ENCODE measurements at regions not wholly inside any gene's neighbourhood (a gene's known extent, or its start where the extent isn't known, plus 50 kb on each side); places are given as distances from the start of the nearest gene placed in this dataset.
A peak's percentile ranks its signal among the peaks of the same experiment; 100 is the strongest.
"Not testable (repeated sequence)": the region's sequence is repeated elsewhere in the genome, so short reads cannot be mapped to it uniquely, and the experiment has no call there.

DNA sequence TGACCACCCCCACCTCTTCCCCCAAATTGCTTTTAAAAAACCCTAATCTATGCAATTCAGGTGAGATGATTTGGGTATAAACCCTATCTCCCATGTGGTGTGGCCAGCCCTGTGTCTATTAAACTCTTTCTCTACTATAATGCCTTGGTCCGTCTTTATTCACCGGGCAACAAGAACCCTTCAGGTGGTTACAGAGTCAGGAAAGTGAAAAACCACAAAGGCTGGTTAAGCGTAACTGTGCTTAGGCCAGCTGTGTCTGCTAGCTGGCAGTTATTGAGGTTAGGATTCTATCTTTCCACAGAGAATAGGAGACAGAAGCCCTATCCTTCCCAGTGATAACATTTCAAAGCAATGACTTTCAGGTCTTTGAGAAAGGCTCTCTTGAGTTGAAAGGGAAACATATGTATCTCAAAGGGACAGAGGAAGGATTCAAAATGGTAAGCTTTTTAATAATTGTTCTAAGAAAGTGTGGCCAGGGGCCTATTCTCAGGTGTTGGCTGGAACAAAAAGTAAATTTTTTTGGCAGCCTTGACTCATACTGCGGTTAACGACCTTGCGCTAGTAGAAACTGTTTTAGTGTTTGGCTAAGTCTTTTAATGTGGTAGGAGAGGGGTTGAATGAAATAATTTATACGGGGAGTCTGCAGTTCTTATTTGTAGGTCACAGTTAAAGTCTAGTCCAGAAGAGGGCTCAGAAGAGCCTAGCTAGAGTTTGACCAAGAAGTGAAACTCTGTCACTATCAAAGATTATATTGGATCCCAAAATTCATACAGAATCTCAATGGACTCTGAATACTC lies 89.0 kb downstream of the NPAP1 start:
- Histone ChIP-seq H3K36me3 (ENCODE audit: insufficient read depth, low read length) (no peaks in the 10 kb centered on the region), H3K27me3 (ENCODE audit: insufficient read depth, low read length) (no peaks in the 10 kb centered on the region), H3K9ac (ENCODE audit: low read depth, low read length) (no peak overlapping the region), H3K9me3 (ENCODE audit: insufficient read depth, low read depth, low read length) (peaks cover 42% of the 10 kb centered on the region), H3K27ac (ENCODE audit: low read depth, low read length) (0 out of 2 replicates have a peak overlapping the region, but pooled peaks have one; percentile 4), H3K4me3 (ENCODE audit: low read length) (no peak overlapping the region), H3K4me1 (ENCODE audit: insufficient read depth, low read length) (no peaks in the 10 kb centered on the region; the same call in 1 of the 2 replicates)
- 91% methylated on average over 7 of the region's 7 CpGs for WGBS

DNA sequence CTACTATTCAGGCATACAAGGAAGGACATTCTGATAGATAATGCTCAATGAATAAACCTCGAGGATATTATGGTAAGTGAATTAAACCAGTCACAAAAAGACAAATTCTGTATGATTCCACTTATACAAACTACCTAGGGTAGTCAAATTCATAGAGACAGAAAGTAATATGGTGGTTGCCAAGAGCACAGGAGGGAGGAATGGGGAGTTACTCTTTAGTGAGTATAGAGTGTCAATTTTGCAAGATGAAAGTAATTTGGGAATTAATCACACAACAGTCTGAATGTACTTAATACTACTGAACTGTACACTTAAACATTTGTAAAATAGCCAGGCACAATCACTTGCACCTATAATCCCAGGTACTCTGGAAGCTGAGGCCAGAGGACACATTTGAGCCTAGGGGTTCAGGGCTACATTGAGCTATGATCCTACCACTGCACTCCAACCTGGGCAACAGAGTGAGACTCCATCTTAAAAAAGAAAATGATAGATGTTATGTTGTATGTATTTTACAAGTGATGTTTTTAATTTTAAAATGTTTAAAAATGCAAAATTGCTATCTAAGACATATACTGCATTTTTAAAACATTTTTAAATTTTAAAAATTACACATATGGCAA lies 91.0 kb downstream of the NPAP1 start:
- no peak overlapping the region for H3K9ac ChIP-seq (ENCODE audit: low read depth, low read length)
- WGBS: no CpG with 5 or more reads among the region's 1 CpG
- no peak overlapping the region for H3K4me3 ChIP-seq (ENCODE audit: low read length)
- H3K27me3 ChIP-seq (ENCODE audit: insufficient read depth, low read length): no peaks in the 10 kb centered on the region
- H3K36me3 ChIP-seq (ENCODE audit: insufficient read depth, low read length): no peaks in the 10 kb centered on the region
- peaks cover 6% of the 10 kb centered on the region for H3K4me1 ChIP-seq (ENCODE audit: insufficient read depth, low read length)
- H3K27ac ChIP-seq (ENCODE audit: low read depth, low read length): no peak overlapping the region
- peaks cover 28% of the 10 kb centered on the region for H3K9me3 ChIP-seq (ENCODE audit: insufficient read depth, low read depth, low read length)

DNA sequence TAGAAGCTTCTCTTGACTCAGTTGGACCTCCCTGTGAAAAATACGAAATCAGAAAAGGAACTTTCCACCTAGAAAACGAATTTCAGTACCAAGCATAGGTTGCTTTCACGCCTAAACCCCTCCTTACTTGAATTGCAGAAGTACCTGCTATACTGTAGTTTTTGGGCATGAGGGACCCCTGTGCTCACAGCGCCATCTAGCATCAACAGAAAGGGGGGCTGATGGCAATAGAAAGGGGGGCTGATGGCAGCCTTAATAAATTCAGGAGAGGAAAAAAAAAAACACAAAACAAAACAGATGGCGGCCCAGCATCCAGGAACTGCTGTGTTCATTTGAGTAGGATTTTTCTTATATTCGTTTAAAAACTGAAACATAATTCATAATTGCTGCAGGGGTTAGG lies 96.7 kb downstream of the NPAP1 start:
- peaks cover 31% of the 10 kb centered on the region for H3K9me3 ChIP-seq (ENCODE audit: insufficient read depth, low read depth, low read length)
- H3K4me1 ChIP-seq (ENCODE audit: insufficient read depth, low read length): peaks cover 12% of the 10 kb centered on the region
- no peaks in the 10 kb centered on the region for H3K27me3 ChIP-seq (ENCODE audit: insufficient read depth, low read length)
- 25% methylated on average over 5 of the region's 6 CpGs for WGBS
- H3K9ac ChIP-seq (ENCODE audit: low read depth, low read length): peak overlapping the region; percentile 91
- H3K4me3 ChIP-seq (ENCODE audit: low read length): peak overlapping the region; percentile 60
- H3K27ac ChIP-seq (ENCODE audit: low read depth, low read length): peak overlapping the region; percentile 94; the same call in 1 of the 2 replicates
- no peaks in the 10 kb centered on the region for H3K36me3 ChIP-seq (ENCODE audit: insufficient read depth, low read length)

DNA sequence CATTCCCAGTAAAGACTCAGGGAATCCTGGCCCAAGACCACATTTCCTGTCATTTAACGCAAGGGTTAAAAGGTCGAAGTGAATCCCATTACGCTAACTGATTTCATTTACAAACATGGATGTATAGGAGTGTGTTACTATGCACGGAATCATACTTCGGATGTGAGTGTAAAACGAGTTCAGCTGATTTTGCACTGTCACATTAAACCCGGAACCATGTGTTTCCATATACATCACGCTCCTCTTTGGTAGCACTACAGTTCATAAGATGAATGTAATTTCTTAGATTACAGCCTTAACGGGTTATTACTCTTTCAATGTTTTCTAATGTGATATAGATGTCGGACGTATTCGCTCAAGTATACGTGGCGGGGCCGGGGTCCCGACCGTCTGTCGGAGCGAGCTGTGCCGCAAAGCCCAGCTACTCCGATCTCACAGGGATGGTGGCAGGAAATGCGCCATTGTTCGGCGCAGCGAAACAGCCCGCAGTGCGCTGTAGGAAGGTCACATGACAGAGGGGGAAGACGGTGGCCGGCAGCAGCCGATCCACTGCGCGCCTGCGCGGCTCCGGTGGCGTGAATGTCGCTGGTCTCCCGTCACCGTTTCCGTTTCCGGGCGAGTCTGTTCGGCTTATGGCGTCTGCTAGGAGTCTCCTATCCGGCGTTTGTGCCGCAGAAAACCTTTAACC lies 97.3 kb downstream of the NPAP1 start:
- Histone ChIP-seq H3K27me3 (ENCODE audit: insufficient read depth, low read length) (no peaks in the 10 kb centered on the region), H3K4me3 (ENCODE audit: low read length) (peak overlapping the region; percentile 60), H3K9ac (ENCODE audit: low read depth, low read length) (peak overlapping the region; percentile 91), H3K9me3 (ENCODE audit: insufficient read depth, low read depth, low read length) (peaks cover 35% of the 10 kb centered on the region), H3K36me3 (ENCODE audit: insufficient read depth, low read length) (no peaks in the 10 kb centered on the region), H3K4me1 (ENCODE audit: insufficient read depth, low read length) (peaks cover 12% of the 10 kb centered on the region), H3K27ac (ENCODE audit: low read depth, low read length) (peak overlapping the region; percentile 94)
- WGBS: 53% methylated on average over 47 of the region's 47 CpGs

DNA sequence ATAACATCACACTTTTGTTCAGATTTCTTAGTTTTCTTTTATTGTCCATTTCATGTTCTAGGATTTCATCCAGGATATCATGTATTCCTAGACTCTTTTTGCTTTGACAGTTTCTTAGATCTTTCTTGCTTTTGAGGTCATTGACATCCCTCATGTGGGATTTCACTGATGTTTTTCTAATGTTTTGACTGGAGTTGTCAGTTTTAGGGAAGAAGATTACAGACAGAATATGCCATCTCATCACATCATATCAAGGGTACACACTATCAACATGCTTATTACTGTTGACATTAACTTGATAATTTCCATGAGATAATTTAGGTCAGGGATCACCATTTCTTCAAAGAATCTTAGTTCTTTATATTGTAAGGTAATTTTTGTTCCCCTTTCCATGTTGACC lies 101.7 kb downstream of the NPAP1 start:
- peaks cover 57% of the 10 kb centered on the region for H3K9me3 ChIP-seq (ENCODE audit: insufficient read depth, low read depth, low read length)
- H3K4me3 ChIP-seq (ENCODE audit: low read length): no peak overlapping the region
- H3K27ac ChIP-seq (ENCODE audit: low read depth, low read length): no peak overlapping the region
- no peaks in the 10 kb centered on the region for H3K4me1 ChIP-seq (ENCODE audit: insufficient read depth, low read length)
- H3K27me3 ChIP-seq (ENCODE audit: insufficient read depth, low read length): no peaks in the 10 kb centered on the region
- H3K36me3 ChIP-seq (ENCODE audit: insufficient read depth, low read length): no peaks in the 10 kb centered on the region
- no peak overlapping the region for H3K9ac ChIP-seq (ENCODE audit: low read depth, low read length)

DNA sequence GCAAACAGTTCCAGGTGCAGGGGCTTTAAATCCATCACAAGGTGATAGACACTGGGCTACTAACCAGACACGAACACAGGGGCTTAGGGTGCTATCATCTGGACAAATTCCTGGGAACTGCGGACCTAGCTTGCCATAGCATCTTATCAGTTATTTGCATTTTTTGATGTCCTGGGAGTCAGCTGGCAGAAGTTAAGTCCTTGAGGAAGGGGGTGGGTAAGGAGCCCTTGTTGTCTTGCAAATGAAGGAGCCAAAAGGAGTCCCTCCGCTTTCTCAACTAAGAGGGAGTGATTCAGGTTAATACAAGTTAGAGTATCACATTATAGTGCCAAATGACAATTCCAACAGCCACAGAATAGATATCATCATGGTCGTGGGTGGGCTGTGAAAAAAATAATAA lies 108.9 kb downstream of the NPAP1 start:
- Histone ChIP-seq H3K36me3 (ENCODE audit: insufficient read depth, low read length) (no peaks in the 10 kb centered on the region), H3K9ac (ENCODE audit: low read depth, low read length) (no peak overlapping the region), H3K9me3 (ENCODE audit: insufficient read depth, low read depth, low read length) (peaks cover 58% of the 10 kb centered on the region), H3K4me3 (ENCODE audit: low read length) (no peak overlapping the region), H3K4me1 (ENCODE audit: insufficient read depth, low read length) (peaks cover 11% of the 10 kb centered on the region; the same call in 1 of the 2 replicates), H3K27me3 (ENCODE audit: insufficient read depth, low read length) (no peaks in the 10 kb centered on the region), H3K27ac (ENCODE audit: low read depth, low read length) (no peak overlapping the region)
- 52% methylated on average over 3 of the region's 4 CpGs for WGBS

DNA sequence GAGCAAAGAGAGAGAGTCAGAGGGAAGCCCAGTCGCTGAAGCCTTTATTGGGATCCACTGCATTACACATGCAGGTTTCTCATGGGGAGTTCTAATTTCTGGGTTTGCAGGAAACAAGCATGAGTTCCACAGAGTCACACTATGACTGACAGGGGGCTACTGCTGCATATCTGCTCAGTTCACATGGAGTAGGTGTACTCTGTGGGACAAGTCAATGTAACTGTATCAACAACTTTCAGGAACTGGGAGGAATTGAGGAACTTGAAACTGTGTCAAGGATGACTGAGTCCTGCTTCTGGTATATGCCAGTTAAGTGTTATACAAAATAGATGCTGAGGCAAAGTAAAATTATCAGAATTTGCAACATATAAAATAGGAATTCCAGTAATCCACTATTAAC lies 110.8 kb downstream of the NPAP1 start:
- Histone ChIP-seq H3K4me3 (ENCODE audit: low read length) (no peak overlapping the region), H3K9ac (ENCODE audit: low read depth, low read length) (no peak overlapping the region), H3K9me3 (ENCODE audit: insufficient read depth, low read depth, low read length) (peaks cover 63% of the 10 kb centered on the region), H3K4me1 (ENCODE audit: insufficient read depth, low read length) (peaks cover 11% of the 10 kb centered on the region; the same call in 1 of the 2 replicates), H3K36me3 (ENCODE audit: insufficient read depth, low read length) (no peaks in the 10 kb centered on the region), H3K27ac (ENCODE audit: low read depth, low read length) (no peak overlapping the region), H3K27me3 (ENCODE audit: insufficient read depth, low read length) (no peaks in the 10 kb centered on the region)
- 53% methylated on average over 1 of the region's 1 CpG for WGBS

DNA sequence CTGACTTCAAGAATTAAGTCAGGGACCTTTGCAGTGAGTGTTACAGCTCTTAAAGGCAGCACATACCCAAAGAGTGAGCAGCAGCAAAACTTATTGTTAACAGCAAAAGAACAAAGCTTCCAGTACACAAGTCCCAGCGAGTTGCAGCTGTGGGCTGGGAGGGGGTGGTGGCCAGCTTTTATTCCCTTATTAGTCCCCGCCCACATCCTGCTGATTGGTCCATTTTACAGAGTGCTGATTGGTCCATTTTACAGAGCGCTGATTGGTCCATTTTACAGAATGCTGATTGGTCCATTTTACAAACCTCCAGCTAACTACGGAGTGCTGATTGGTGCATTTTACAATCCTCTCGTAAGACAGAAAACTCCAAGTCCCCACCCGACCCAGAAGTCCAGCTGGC lies 127.0 kb downstream of the NPAP1 start:
- not testable (repeated sequence) for H3K36me3 ChIP-seq (ENCODE audit: insufficient read depth, low read length); H3K4me3 ChIP-seq (ENCODE audit: low read length); H3K27ac ChIP-seq (ENCODE audit: low read depth, low read length); H3K27me3 ChIP-seq (ENCODE audit: insufficient read depth, low read length); H3K4me1 ChIP-seq (ENCODE audit: insufficient read depth, low read length); H3K9ac ChIP-seq (ENCODE audit: low read depth, low read length)
- 87% methylated on average over 6 of the region's 6 CpGs for WGBS
- peaks cover 66% of the 10 kb centered on the region for H3K9me3 ChIP-seq (ENCODE audit: insufficient read depth, low read depth, low read length)

DNA sequence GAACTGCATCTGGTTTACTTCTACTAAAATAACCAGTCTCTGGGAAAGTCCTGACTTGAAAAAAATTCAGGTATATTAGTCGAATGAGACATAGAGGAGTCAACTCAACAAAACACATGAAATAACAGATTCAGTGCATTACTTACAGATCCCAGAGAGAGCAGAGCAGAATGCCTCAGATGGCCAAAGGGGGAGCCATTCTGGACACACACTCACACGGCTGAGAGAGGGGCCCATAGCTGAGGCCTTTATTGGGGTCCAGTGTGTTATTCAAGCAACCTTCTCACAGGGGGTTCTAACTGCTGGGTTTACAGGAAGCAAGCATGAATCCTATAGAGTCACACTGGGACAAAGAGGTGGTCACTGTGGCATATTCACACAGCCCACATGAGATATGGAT lies 135.1 kb upstream of the SNRPN start:
- Histone ChIP-seq H3K9me3 (ENCODE audit: insufficient read depth, low read depth, low read length) (peaks cover 46% of the 10 kb centered on the region), H3K4me1 (ENCODE audit: insufficient read depth, low read length) (peaks cover 13% of the 10 kb centered on the region), H3K9ac (ENCODE audit: low read depth, low read length) (no peak overlapping the region), H3K27ac (ENCODE audit: low read depth, low read length) (no peak overlapping the region), H3K27me3 (ENCODE audit: insufficient read depth, low read length) (no peaks in the 10 kb centered on the region), H3K4me3 (ENCODE audit: low read length) (no peak overlapping the region), H3K36me3 (ENCODE audit: insufficient read depth, low read length) (no peaks in the 10 kb centered on the region)
- 93% methylated on average over 2 of the region's 2 CpGs for WGBS

DNA sequence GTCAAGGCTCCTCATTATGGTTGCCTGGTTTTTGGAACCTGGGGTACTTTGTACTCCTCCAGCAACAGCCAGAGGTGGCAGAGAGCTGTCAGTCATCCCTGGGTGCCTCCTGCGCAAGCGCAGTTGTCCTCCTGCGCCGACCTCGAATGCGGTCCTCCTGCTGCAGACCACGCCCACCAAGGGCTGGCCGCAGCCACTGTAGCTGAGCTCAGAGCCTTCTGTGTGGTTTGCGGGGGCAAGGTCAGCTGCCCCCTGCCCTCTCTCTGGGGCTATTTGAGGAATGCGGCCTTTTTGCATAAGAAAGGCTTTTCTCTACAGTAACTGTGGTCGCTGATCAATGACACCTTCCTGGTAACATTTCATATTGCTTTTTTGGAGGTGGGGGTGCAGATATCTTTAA lies 131.3 kb upstream of the SNRPN start:
- H3K9ac ChIP-seq (ENCODE audit: low read depth, low read length): peak overlapping the region; percentile 51; the same call in 1 of the 2 replicates
- no peaks in the 10 kb centered on the region for H3K27me3 ChIP-seq (ENCODE audit: insufficient read depth, low read length)
- peaks cover 18% of the 10 kb centered on the region for H3K4me1 ChIP-seq (ENCODE audit: insufficient read depth, low read length)
- H3K27ac ChIP-seq (ENCODE audit: low read depth, low read length): peak overlapping the region; percentile 89
- H3K9me3 ChIP-seq (ENCODE audit: insufficient read depth, low read depth, low read length): peaks cover 45% of the 10 kb centered on the region
- WGBS: 43% methylated on average over 10 of the region's 11 CpGs
- peak overlapping the region; percentile 47 for H3K4me3 ChIP-seq (ENCODE audit: low read length)
- no peaks in the 10 kb centered on the region for H3K36me3 ChIP-seq (ENCODE audit: insufficient read depth, low read length)

DNA sequence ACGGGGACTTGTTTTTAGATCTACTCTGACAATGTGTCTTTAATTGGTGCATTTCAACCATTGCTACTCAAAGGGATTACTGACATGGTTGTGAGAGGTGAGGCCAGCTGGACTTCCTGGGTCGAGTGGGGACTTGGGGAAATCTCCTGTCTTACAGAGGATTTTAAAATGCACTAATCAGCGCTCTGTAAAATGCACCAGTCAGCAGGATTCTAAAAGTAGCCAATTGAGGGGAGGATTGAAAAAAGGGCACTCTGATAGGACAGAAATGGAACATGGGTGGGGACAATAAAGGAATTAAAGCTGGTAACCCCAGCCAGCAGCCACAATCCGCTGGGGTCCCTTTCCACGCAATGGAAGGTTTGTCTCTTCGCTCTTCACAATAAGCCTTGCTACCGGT lies 122.5 kb upstream of the SNRPN start:
- Histone ChIP-seq H3K9ac (ENCODE audit: low read depth, low read length) (no peak overlapping the region), H3K36me3 (ENCODE audit: insufficient read depth, low read length) (no peaks in the 10 kb centered on the region), H3K27me3 (ENCODE audit: insufficient read depth, low read length) (no peaks in the 10 kb centered on the region), H3K4me1 (ENCODE audit: insufficient read depth, low read length) (peaks cover 5% of the 10 kb centered on the region; the same call in 1 of the 2 replicates), H3K4me3 (ENCODE audit: low read length) (no peak overlapping the region), H3K27ac (ENCODE audit: low read depth, low read length) (no peak overlapping the region), H3K9me3 (ENCODE audit: insufficient read depth, low read depth, low read length) (peaks cover 27% of the 10 kb centered on the region)
- WGBS: 88% methylated on average over 7 of the region's 7 CpGs
